ENCODE measurements at regions not wholly inside any gene's neighbourhood (a gene's known extent, or its start where the extent isn't known, plus 50 kb on each side); places are given as distances from the start of the nearest gene placed in this dataset.
"Not testable (repeated sequence)": the region's sequence is repeated elsewhere in the genome, so short reads cannot be mapped to it uniquely, and the experiment has no call there.

GRCh38 chr4:83920375-83920774 is 384.5 kb downstream of the GPAT3 start:
- no peaks in the 10 kb centered on the region for H3K36me3 Mint-ChIP-seq (ENCODE audit: unreplicated experiment)

GRCh38 chr4:83917572-83917971 is 381.7 kb downstream of the GPAT3 start:
- H3K36me3 Mint-ChIP-seq (ENCODE audit: unreplicated experiment), result no peaks in the 10 kb centered on the region
- TF ChIP-seq CTCF (IDR thresholded peaks at IDR 0.05), result no peak
- no peak overlapping the region for H3K27ac Mint-ChIP-seq (ENCODE audit: unreplicated experiment)
- H3K4me3 Mint-ChIP-seq (ENCODE audit: unreplicated experiment), result no peak overlapping the region
- DNase-seq (ENCODE audit: extremely low spot score, unreplicated experiment), result no peak
- no peaks in the 10 kb centered on the region for H3K9me3 Mint-ChIP-seq (ENCODE audit: unreplicated experiment)
- no peaks in the 10 kb centered on the region for H3K27me3 Mint-ChIP-seq (ENCODE audit: unreplicated experiment)
- H3K4me1 Mint-ChIP-seq (ENCODE audit: unreplicated experiment), result no peaks in the 10 kb centered on the region

More at GRCh38 chr4:83920375-83920774, 384.5 kb downstream of the GPAT3 start:
- Mint-ChIP-seq H3K27ac (ENCODE audit: unreplicated experiment) (no peak overlapping the region), H3K4me3 (ENCODE audit: unreplicated experiment) (no peak overlapping the region), H3K9me3 (ENCODE audit: unreplicated experiment) (no peaks in the 10 kb centered on the region), H3K27me3 (ENCODE audit: unreplicated experiment) (no peaks in the 10 kb centered on the region), H3K4me1 (ENCODE audit: unreplicated experiment) (no peaks in the 10 kb centered on the region)
- DNase-seq (ENCODE audit: extremely low spot score, unreplicated experiment), result no peak
- no peak for TF ChIP-seq CTCF (IDR thresholded peaks at IDR 0.05)

GRCh38 chr4:83910693-83911092 is 374.8 kb downstream of the GPAT3 start:
- H3K36me3 Mint-ChIP-seq (ENCODE audit: unreplicated experiment), result no peaks in the 10 kb centered on the region
- no peak overlapping the region for H3K4me3 Mint-ChIP-seq (ENCODE audit: unreplicated experiment)
- H3K9me3 Mint-ChIP-seq (ENCODE audit: unreplicated experiment), result no peaks in the 10 kb centered on the region
- H3K27me3 Mint-ChIP-seq (ENCODE audit: unreplicated experiment), result peaks cover 2% of the 10 kb centered on the region
- DNase-seq (ENCODE audit: extremely low spot score, unreplicated experiment), result no peak
- H3K4me1 Mint-ChIP-seq (ENCODE audit: unreplicated experiment), result no peaks in the 10 kb centered on the region
- no peak overlapping the region for H3K27ac Mint-ChIP-seq (ENCODE audit: unreplicated experiment)
- no peak for TF ChIP-seq CTCF (IDR thresholded peaks at IDR 0.05)

- Mint-ChIP-seq H3K4me1 (ENCODE audit: unreplicated experiment) (no peaks in the 10 kb centered on the region), H3K27me3 (ENCODE audit: unreplicated experiment) (peaks cover 2% of the 10 kb centered on the region), H3K36me3 (ENCODE audit: unreplicated experiment) (no peaks in the 10 kb centered on the region), H3K27ac (ENCODE audit: unreplicated experiment) (no peak overlapping the region), H3K4me3 (ENCODE audit: unreplicated experiment) (no peak overlapping the region), H3K9me3 (ENCODE audit: unreplicated experiment) (no peaks in the 10 kb centered on the region)
- DNase-seq (ENCODE audit: extremely low spot score, unreplicated experiment), result no peak
- TF ChIP-seq CTCF (IDR thresholded peaks at IDR 0.05), result no peak
These were observed 370.7 kb downstream of the GPAT3 start for GRCh38 chr4:83906561-83906960.

GRCh38 chr4:83905952-83906351 is 370.0 kb downstream of the GPAT3 start:
- DNase-seq (ENCODE audit: extremely low spot score, unreplicated experiment), result no peak
- Mint-ChIP-seq H3K4me3 (ENCODE audit: unreplicated experiment) (no peak overlapping the region), H3K27ac (ENCODE audit: unreplicated experiment) (no peak overlapping the region), H3K4me1 (ENCODE audit: unreplicated experiment) (no peaks in the 10 kb centered on the region), H3K9me3 (ENCODE audit: unreplicated experiment) (no peaks in the 10 kb centered on the region), H3K36me3 (ENCODE audit: unreplicated experiment) (no peaks in the 10 kb centered on the region), H3K27me3 (ENCODE audit: unreplicated experiment) (peaks cover under 1% of the 10 kb centered on the region)
- TF ChIP-seq CTCF (IDR thresholded peaks at IDR 0.05), result peak; percentile 29

GRCh38 chr4:83903740-83904139 is 367.8 kb downstream of the GPAT3 start:
- DNase-seq (ENCODE audit: extremely low spot score, unreplicated experiment); H3K4me1 Mint-ChIP-seq (ENCODE audit: unreplicated experiment); H3K27me3 Mint-ChIP-seq (ENCODE audit: unreplicated experiment); H3K4me3 Mint-ChIP-seq (ENCODE audit: unreplicated experiment); H3K36me3 Mint-ChIP-seq (ENCODE audit: unreplicated experiment); H3K27ac Mint-ChIP-seq (ENCODE audit: unreplicated experiment); H3K9me3 Mint-ChIP-seq (ENCODE audit: unreplicated experiment): not testable (repeated sequence)
